ENCODE measurements at regions not wholly inside any gene's neighbourhood (a gene's known extent, or its start where the extent isn't known, plus 50 kb on each side); places are given as distances from the start of the nearest gene placed in this dataset.

GRCh38 chr7:120186688-120187087 lies 86.3 kb upstream of the KCND2 start:
- Histone ChIP-seq H3K9me3 (ENCODE audit: insufficient read depth, low read depth, low read length) (no peaks in the 10 kb centered on the region), H3K4me1 (ENCODE audit: insufficient read depth, low read length, poor library complexity, severe bottlenecking) (no peaks in the 10 kb centered on the region), H3K9me2 (replicated peaks; ENCODE audit: low read depth, low read length) (no peaks in the 10 kb centered on the region), H3F3A (ENCODE audit: low read depth) (no peaks in the 10 kb centered on the region), H3K36me3 (ENCODE audit: insufficient read depth, low read length) (no peaks in the 10 kb centered on the region), H4K20me1 (ENCODE audit: insufficient read depth, low read length, poor library complexity, severe bottlenecking) (no peaks in the 10 kb centered on the region), H3K9ac (ENCODE audit: low read depth, low read length, poor library complexity, severe bottlenecking) (no peak overlapping the region), H3K27me3 (ENCODE audit: insufficient read depth, low read length, poor library complexity, severe bottlenecking) (no peaks in the 10 kb centered on the region), H3K79me2 (ENCODE audit: insufficient read depth, low read length) (no peaks in the 10 kb centered on the region), H3K4me2 (ENCODE audit: low read depth, low read length, poor library complexity, severe bottlenecking) (no peak overlapping the region), H2AFZ (ENCODE audit: low read length) (no peak overlapping the region), H3K4me3 (ENCODE audit: low read length, poor library complexity, severe bottlenecking) (no peak overlapping the region)
- TF ChIP-seq CTCF (conservative IDR thresholded peaks at IDR 0.05; ENCODE audit: low read length) (no peak), EZH2phosphoT487 (IDR thresholded peaks at IDR 0.05; ENCODE audit: borderline replicate concordance) (no peak)

DNA sequence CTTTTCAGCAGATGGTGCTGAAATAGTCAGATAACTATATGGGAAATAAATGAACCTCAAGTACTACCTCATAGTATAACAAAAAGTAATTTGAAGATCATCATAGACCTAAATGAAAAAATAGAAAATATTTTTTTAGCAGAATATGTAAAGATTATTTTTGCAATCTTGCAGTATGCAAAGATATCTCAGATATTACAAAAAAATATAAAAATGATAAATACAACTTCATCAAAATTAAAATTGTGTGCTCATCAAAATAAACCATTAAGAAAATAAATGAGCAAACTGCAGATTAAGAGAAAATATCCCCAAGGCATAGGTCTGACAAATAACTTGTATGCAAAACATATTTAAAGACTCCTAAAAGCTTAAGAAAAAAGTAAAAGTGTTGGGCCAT lies 83.4 kb upstream of the KCND2 start:
- Histone ChIP-seq H3F3A (ENCODE audit: low read depth) (no peaks in the 10 kb centered on the region), H3K9ac (ENCODE audit: low read depth, low read length, poor library complexity, severe bottlenecking) (no peak overlapping the region), H3K9me3 (ENCODE audit: insufficient read depth, low read depth, low read length) (no peaks in the 10 kb centered on the region), H3K4me2 (ENCODE audit: low read depth, low read length, poor library complexity, severe bottlenecking) (no peak overlapping the region), H3K36me3 (ENCODE audit: insufficient read depth, low read length) (no peaks in the 10 kb centered on the region), H3K9me2 (replicated peaks; ENCODE audit: low read depth, low read length) (no peaks in the 10 kb centered on the region), H3K27me3 (ENCODE audit: insufficient read depth, low read length, poor library complexity, severe bottlenecking) (no peaks in the 10 kb centered on the region), H3K4me1 (ENCODE audit: insufficient read depth, low read length, poor library complexity, severe bottlenecking) (no peaks in the 10 kb centered on the region), H3K4me3 (ENCODE audit: low read length, poor library complexity, severe bottlenecking) (no peak overlapping the region), H3K79me2 (ENCODE audit: insufficient read depth, low read length) (no peaks in the 10 kb centered on the region), H4K20me1 (ENCODE audit: insufficient read depth, low read length, poor library complexity, severe bottlenecking) (no peaks in the 10 kb centered on the region), H2AFZ (ENCODE audit: low read length) (no peak overlapping the region)
- TF ChIP-seq CTCF (conservative IDR thresholded peaks at IDR 0.05; ENCODE audit: low read length) (no peak), EZH2phosphoT487 (IDR thresholded peaks at IDR 0.05; ENCODE audit: borderline replicate concordance) (no peak)

DNA sequence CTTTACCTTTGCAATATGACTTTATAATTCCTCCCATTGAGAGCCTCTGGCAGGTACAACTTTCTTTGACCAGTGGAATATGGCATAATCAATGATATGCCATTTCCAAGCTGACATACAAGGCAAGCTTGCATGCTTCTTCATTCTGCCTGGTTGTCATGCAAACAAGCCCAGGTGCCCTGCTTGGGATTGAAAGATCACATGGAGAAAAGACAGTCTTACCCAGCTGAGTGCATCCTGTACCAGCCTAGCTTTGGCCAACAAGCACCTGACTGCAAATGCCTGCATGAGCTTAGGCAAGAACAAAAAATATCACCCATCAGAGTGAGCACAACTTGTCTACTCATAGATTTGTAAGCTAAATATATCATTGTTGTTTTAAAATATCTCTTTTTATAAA lies 82.9 kb upstream of the KCND2 start:
- Histone ChIP-seq H3K27me3 (ENCODE audit: insufficient read depth, low read length, poor library complexity, severe bottlenecking) (no peaks in the 10 kb centered on the region), H3K79me2 (ENCODE audit: insufficient read depth, low read length) (no peaks in the 10 kb centered on the region), H3K36me3 (ENCODE audit: insufficient read depth, low read length) (no peaks in the 10 kb centered on the region), H3K4me3 (ENCODE audit: low read length, poor library complexity, severe bottlenecking) (no peak overlapping the region), H3F3A (ENCODE audit: low read depth) (no peaks in the 10 kb centered on the region), H3K4me1 (ENCODE audit: insufficient read depth, low read length, poor library complexity, severe bottlenecking) (no peaks in the 10 kb centered on the region), H3K9me2 (replicated peaks; ENCODE audit: low read depth, low read length) (no peaks in the 10 kb centered on the region), H2AFZ (ENCODE audit: low read length) (no peak overlapping the region), H3K9ac (ENCODE audit: low read depth, low read length, poor library complexity, severe bottlenecking) (no peak overlapping the region), H3K4me2 (ENCODE audit: low read depth, low read length, poor library complexity, severe bottlenecking) (no peak overlapping the region), H4K20me1 (ENCODE audit: insufficient read depth, low read length, poor library complexity, severe bottlenecking) (no peaks in the 10 kb centered on the region), H3K9me3 (ENCODE audit: insufficient read depth, low read depth, low read length) (no peaks in the 10 kb centered on the region)
- TF ChIP-seq CTCF (conservative IDR thresholded peaks at IDR 0.05; ENCODE audit: low read length) (no peak), EZH2phosphoT487 (IDR thresholded peaks at IDR 0.05; ENCODE audit: borderline replicate concordance) (no peak)

Data from Loucy (cell line).